ENCODE measurements at regions not wholly inside any gene's neighbourhood (a gene's known extent, or its start where the extent isn't known, plus 50 kb on each side); places are given as distances from the start of the nearest gene placed in this dataset.

GRCh38 chr12:61998791-61999190 lies 261.4 kb upstream of the USP15 start (continued):
- TF ChIP-seq, protein P1, sequence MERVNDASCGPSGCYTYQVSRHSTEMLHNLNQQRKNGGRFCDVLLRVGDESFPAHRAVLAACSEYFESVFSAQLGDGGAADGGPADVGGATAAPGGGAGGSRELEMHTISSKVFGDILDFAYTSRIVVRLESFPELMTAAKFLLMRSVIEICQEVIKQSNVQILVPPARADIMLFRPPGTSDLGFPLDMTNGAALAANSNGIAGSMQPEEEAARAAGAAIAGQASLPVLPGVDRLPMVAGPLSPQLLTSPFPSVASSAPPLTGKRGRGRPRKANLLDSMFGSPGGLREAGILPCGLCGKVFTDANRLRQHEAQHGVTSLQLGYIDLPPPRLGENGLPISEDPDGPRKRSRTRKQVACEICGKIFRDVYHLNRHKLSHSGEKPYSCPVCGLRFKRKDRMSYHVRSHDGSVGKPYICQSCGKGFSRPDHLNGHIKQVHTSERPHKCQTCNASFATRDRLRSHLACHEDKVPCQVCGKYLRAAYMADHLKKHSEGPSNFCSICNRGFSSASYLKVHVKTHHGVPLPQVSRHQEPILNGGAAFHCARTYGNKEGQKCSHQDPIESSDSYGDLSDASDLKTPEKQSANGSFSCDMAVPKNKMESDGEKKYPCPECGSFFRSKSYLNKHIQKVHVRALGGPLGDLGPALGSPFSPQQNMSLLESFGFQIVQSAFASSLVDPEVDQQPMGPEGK (CRISPR knock-in tag; IDR thresholded peaks at IDR 0.05; ENCODE audit: borderline replicate concordance), result no peak
- TF ChIP-seq NFYB (IDR thresholded peaks at IDR 0.05; ENCODE audit: extremely low read depth, insufficient read length), result no peak
- no peak for TF ChIP-seq KLF13 (tag; IDR thresholded peaks at IDR 0.05; ENCODE audit: borderline replicate concordance, low read depth)
- no peak for TF ChIP-seq CREM (IDR thresholded peaks at IDR 0.05; ENCODE audit: low read depth)
- TF ChIP-seq POLR2B (IDR thresholded peaks at IDR 0.05; ENCODE audit: low read depth, partially characterized antibody), result no peak
- TF ChIP-seq ZNF165 (CRISPR knock-in tag; IDR thresholded peaks at IDR 0.05; ENCODE audit: borderline replicate concordance), result no peak
- no peak for TF ChIP-seq POLR3A (IDR thresholded peaks at IDR 0.05; ENCODE audit: borderline replicate concordance, extremely low read depth, insufficient read depth, insufficient read length)
- no peak for TF ChIP-seq PHTF2 (CRISPR knock-in tag; IDR thresholded peaks at IDR 0.05)

DNA sequence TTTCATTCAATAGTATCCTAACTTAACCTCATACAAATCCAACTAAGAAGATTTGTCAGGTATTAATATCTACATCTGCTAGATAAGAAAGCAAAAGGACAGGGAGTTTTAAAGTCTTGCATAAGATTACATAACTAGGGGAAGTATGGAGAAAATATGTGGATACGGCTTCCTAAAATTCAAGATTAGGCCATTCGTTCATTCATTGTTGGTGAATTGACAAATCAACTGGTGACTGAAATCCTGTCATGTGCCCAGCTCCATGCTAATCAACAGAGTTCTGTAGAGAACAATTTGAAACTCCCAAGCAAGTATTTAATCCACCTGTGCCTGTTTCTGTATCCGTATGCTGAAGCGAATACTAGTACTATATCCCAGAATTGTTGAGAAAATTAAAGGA lies 260.9 kb upstream of the USP15 start:
- H3K4me2 ChIP-seq (ENCODE audit: insufficient read depth, low read length), result no peak overlapping the region
- ATAC-seq, result no peak
- 4% methylated on average over 4 of the region's 4 CpGs for WGBS (ENCODE audit: insufficient coverage, low coverage, missing lambda C conversion rate)
- no peak overlapping the region for H3K9ac ChIP-seq (ENCODE audit: insufficient read depth in 1 of 2, low read depth in 2 of 2, low read length in 2 of 2)
- H3K27me3 ChIP-seq (ENCODE audit: control insufficient read depth in 2 of 2, insufficient read depth in 2 of 2, low read length in 2 of 2), result no peaks in the 10 kb centered on the region
- no peak overlapping the region for H3K4me3 ChIP-seq
- no peaks in the 10 kb centered on the region for H3K79me2 ChIP-seq (ENCODE audit: control insufficient read depth, insufficient read depth, low read length)
- H3K4me1 ChIP-seq (replicated peaks in 1 of 2; ENCODE audit: control insufficient read depth in 2 of 2, insufficient read depth in 2 of 2, low read length in 2 of 2), result no peaks in the 10 kb centered on the region
- intact Hi-C loops (cut with micrococcal nuclease) (no loop called here), in situ Hi-C loops (cut with MboI) (no loop called here)
- no peak overlapping the region for H3K27ac ChIP-seq (ENCODE audit: extremely low read depth, low read depth, low read length)
- H4K20me1 ChIP-seq (replicated peaks; ENCODE audit: control insufficient read depth, insufficient read depth, low read length), result no peaks in the 10 kb centered on the region
- H2AFZ ChIP-seq (ENCODE audit: low read depth, low read length), result no peak overlapping the region
- no peak for FAIRE-seq
- H3K9me1 ChIP-seq (ENCODE audit: control insufficient read depth, insufficient read depth, low read length), result no peaks in the 10 kb centered on the region
- CTCF ChIA-PET (ENCODE audit: low intra/inter-chr PET ratio), result no interaction called here
- H3K36me3 ChIP-seq (ENCODE audit: control insufficient read depth, insufficient read depth, low read length), result no peaks in the 10 kb centered on the region
- POLR2A ChIA-PET, result no interaction called here
- no peaks in the 10 kb centered on the region for H3K9me3 ChIP-seq (replicated peaks; ENCODE audit: control insufficient read depth, insufficient read depth, low read depth, low read length)
- no TSS peak for BruUV-seq (replicated peaks)
- DNase-seq (ENCODE audit: extremely low read depth in 1 of 4, low spot score in 3 of 4), result no peak
- TF ChIP-seq, protein P2, sequence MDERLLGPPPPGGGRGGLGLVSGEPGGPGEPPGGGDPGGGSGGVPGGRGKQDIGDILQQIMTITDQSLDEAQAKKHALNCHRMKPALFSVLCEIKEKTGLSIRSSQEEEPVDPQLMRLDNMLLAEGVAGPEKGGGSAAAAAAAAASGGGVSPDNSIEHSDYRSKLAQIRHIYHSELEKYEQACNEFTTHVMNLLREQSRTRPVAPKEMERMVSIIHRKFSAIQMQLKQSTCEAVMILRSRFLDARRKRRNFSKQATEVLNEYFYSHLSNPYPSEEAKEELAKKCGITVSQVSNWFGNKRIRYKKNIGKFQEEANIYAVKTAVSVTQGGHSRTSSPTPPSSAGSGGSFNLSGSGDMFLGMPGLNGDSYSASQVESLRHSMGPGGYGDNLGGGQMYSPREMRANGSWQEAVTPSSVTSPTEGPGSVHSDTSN (CRISPR knock-in tag; IDR thresholded peaks at IDR 0.05; ENCODE audit: low read depth), result no peak
- TF ChIP-seq, protein P2 (tag; conservative IDR thresholded peaks at IDR 0.05; ENCODE audit: low read depth), result no peak
- TF ChIP-seq SMARCB1 (IDR thresholded peaks at IDR 0.05; ENCODE audit: insufficient read length, low read depth) (no peak), HOMEZ (CRISPR knock-in tag; IDR thresholded peaks at IDR 0.05) (no peak), ZNF766 (CRISPR knock-in tag; conservative IDR thresholded peaks at IDR 0.05) (no peak)
- TF ChIP-seq, protein P3, sequence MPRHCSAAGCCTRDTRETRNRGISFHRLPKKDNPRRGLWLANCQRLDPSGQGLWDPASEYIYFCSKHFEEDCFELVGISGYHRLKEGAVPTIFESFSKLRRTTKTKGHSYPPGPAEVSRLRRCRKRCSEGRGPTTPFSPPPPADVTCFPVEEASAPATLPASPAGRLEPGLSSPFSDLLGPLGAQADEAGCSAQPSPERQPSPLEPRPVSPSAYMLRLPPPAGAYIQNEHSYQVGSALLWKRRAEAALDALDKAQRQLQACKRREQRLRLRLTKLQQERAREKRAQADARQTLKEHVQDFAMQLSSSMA (CRISPR knock-in tag; IDR thresholded peaks at IDR 0.05), result no peak

All from K562 (cell line).